ENCODE measurements at regions not wholly inside any gene's neighbourhood (a gene's known extent, or its start where the extent isn't known, plus 50 kb on each side); places are given as distances from the start of the nearest gene placed in this dataset.

DNA sequence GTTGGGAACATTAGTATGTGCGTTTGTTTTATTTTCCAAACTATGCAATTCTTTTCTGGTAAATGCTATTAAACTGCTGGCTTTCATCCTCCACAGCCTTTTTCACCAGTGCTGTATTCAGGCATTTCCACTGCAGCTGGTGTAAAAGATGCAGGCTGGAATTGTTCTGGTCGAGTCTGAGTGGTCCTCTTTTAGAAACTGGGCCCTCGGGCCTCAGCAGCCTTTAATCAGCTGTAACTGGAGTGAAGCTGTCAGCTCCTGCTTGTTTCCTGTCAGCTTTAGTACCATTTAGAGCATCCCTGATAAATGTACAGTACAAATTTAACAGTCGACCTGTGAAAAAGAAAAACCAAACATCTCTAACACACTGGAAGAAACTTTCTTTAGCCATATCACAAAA, 979.6 kb downstream of the TFAP2A start:
- no peak overlapping the region for H3K9ac ChIP-seq (ENCODE audit: low read depth, low read length)
- H3K36me3 ChIP-seq (ENCODE audit: insufficient read depth, low read length): no peaks in the 10 kb centered on the region
- H3K4me2 ChIP-seq (ENCODE audit: low read length): no peak overlapping the region
- H3K4me1 ChIP-seq (ENCODE audit: control insufficient read depth, insufficient read depth, low read length): no peaks in the 10 kb centered on the region
- no peaks in the 10 kb centered on the region for H3K27me3 ChIP-seq (ENCODE audit: control insufficient read depth, insufficient read depth, low read length)
- H3K9me3 ChIP-seq (replicated peaks; ENCODE audit: low read length): no peaks in the 10 kb centered on the region
- H3K4me3 ChIP-seq (ENCODE audit: low read length): no peak overlapping the region

DNA sequence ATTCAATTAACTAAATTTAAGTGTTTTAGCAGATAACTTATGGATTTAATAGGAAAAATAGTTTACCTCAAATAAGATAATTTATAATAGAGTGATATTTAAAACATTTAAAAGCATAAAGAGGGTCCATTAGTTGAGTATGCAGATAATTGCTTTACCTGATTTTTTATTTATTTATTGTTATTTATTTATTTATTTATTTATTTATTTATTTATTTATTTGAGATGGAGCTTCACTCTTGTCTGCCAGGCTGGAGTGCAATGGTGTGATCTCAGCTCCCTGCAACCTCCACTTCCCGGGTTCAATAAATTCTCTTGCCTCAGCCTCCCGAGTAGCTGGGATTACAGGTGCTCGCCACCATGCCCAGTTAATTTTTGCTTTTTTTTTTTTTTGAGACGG, 982.9 kb downstream of the TFAP2A start:
- Histone ChIP-seq H3K9ac (ENCODE audit: low read depth, low read length) (no peak overlapping the region), H3K9me3 (replicated peaks; ENCODE audit: low read length) (no peaks in the 10 kb centered on the region), H3K27me3 (ENCODE audit: control insufficient read depth, insufficient read depth, low read length) (no peaks in the 10 kb centered on the region), H3K4me3 (ENCODE audit: low read length) (no peak overlapping the region), H3K36me3 (ENCODE audit: insufficient read depth, low read length) (no peaks in the 10 kb centered on the region), H3K4me1 (ENCODE audit: control insufficient read depth, insufficient read depth, low read length) (no peaks in the 10 kb centered on the region), H3K4me2 (ENCODE audit: low read length) (no peak overlapping the region)

DNA sequence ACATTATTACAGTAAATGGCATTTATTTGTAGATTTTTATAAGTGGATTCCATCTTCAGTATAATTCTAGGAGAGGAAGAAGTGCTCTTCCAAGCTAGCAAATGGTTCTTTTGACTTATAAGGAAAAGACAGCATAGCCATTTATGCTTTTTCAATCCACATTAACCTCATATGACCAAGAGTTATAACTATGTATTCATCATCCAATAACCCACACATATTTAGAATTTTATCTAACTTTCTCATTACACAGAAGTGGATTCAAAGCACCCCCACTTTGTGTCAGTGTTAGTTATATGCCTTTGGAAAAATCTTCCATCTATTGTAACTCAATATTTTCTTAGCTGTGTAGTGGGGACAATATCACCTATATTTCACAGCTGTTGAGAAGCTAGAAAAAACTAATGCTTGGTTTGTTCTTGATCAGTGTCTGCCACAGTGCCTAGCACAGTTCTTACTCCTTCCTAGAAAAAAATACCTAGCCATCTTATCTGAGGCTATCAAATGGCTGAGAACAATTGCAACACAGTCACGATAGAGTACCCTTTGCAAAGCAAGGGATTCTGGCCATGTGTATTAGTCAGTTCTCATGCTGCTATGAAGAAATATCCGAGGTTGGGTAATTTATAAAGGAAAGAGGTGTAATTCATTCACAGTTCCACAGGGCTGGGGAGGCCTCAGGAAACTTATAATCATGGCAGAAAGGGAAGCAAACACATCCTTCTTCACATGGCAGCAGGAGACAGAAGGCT, 986.3 kb downstream of the TFAP2A start:
- Histone ChIP-seq H3K4me2 (ENCODE audit: low read length) (no peak overlapping the region), H3K36me3 (ENCODE audit: insufficient read depth, low read length) (no peaks in the 10 kb centered on the region), H3K4me3 (ENCODE audit: low read length) (no peak overlapping the region), H3K4me1 (ENCODE audit: control insufficient read depth, insufficient read depth, low read length) (no peaks in the 10 kb centered on the region), H3K27me3 (ENCODE audit: control insufficient read depth, insufficient read depth, low read length) (no peaks in the 10 kb centered on the region), H3K9me3 (replicated peaks; ENCODE audit: low read length) (no peaks in the 10 kb centered on the region), H3K9ac (ENCODE audit: low read depth, low read length) (no peak overlapping the region)

DNA sequence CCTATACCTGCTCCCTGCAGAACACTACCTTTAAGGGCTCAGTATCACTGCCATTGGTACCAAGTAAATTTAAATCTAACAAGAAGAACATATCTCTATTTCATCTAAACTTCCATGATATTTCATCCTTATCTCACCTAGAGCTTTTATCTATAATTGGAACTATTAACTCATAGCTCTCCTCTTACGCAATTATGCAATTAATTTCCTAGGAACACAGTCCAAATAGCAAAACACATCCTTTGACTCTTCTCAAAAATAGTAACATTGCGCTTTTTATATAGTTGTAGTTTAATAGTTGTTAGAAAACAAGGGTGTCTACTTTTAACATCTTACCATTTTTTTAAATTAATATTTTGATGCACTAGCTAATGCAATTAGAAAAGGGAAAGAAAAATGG, 986.8 kb upstream of the SLC35B3 start:
- H3K4me2 ChIP-seq (ENCODE audit: low read length): no peak overlapping the region
- no peak overlapping the region for H3K4me3 ChIP-seq (ENCODE audit: low read length)
- no peaks in the 10 kb centered on the region for H3K9me3 ChIP-seq (replicated peaks; ENCODE audit: low read length)
- H3K36me3 ChIP-seq (ENCODE audit: insufficient read depth, low read length): no peaks in the 10 kb centered on the region
- no peak overlapping the region for H3K9ac ChIP-seq (ENCODE audit: low read depth, low read length)
- H3K27me3 ChIP-seq (ENCODE audit: control insufficient read depth, insufficient read depth, low read length): no peaks in the 10 kb centered on the region
- H3K4me1 ChIP-seq (ENCODE audit: control insufficient read depth, insufficient read depth, low read length): no peaks in the 10 kb centered on the region

DNA sequence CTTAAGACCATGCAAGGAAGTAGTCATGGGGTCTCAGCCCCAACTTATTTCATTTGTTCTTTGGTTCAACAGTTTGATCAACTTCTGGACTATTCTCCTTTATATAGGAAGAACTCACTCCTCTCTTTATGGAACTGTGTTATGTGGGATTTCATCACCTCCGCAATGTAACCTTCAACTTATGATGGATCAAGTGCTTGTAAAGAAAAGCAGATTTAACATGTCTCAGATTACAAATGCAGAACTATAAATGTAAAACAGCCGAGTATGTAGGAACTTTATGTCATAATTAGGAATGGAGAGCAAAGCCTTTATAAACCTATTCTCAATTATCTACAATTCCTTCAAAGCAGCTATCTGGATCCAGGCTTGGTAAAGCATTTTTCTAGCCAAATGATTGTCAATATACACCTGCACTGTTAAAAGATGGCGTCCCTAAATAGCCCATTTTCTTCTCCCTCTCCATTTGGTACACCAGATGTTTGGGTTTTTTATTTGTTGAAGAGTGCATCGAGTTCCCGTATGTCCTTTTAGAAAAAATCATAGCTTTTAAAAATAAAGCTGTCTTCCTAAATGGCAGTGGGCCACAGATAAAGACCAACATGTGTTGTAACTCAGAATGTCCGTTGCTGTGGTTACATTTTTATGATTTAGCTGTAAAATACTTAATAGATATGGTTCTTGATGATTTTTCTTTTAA, 985.1 kb upstream of the SLC35B3 start:
- H3K9ac ChIP-seq (ENCODE audit: low read depth, low read length): no peak overlapping the region
- no peaks in the 10 kb centered on the region for H3K36me3 ChIP-seq (ENCODE audit: insufficient read depth, low read length)
- no peaks in the 10 kb centered on the region for H3K4me1 ChIP-seq (ENCODE audit: control insufficient read depth, insufficient read depth, low read length)
- no peak overlapping the region for H3K4me3 ChIP-seq (ENCODE audit: low read length)
- no peaks in the 10 kb centered on the region for H3K27me3 ChIP-seq (ENCODE audit: control insufficient read depth, insufficient read depth, low read length)
- no peaks in the 10 kb centered on the region for H3K9me3 ChIP-seq (replicated peaks; ENCODE audit: low read length)
- no peak overlapping the region for H3K4me2 ChIP-seq (ENCODE audit: low read length)

DNA sequence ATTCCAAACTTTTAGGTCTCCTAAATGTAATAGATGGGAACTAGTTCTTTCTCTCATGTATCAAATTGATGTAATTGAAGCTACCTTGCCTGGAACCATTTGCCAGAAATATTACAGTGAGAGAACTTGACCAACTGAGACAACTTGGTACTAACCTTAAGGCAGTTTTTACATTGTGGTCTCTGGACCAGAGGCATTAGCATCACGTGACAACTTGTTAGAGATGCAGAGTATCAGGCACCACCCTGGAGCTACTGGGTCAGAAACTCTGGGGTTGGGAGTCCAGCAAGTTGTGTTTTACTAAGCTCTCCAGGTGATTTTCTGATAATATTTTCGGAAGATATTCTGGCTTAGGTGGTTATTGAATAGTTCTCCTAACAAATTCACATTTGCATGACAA, 982.1 kb upstream of the SLC35B3 start:
- no peak overlapping the region for H3K9ac ChIP-seq (ENCODE audit: low read depth, low read length)
- no peaks in the 10 kb centered on the region for H3K36me3 ChIP-seq (ENCODE audit: insufficient read depth, low read length)
- H3K27me3 ChIP-seq (ENCODE audit: control insufficient read depth, insufficient read depth, low read length): no peaks in the 10 kb centered on the region
- no peaks in the 10 kb centered on the region for H3K9me3 ChIP-seq (replicated peaks; ENCODE audit: low read length)
- H3K4me1 ChIP-seq (ENCODE audit: control insufficient read depth, insufficient read depth, low read length): no peaks in the 10 kb centered on the region
- no peak overlapping the region for H3K4me2 ChIP-seq (ENCODE audit: low read length)
- no peak overlapping the region for H3K4me3 ChIP-seq (ENCODE audit: low read length)

DNA sequence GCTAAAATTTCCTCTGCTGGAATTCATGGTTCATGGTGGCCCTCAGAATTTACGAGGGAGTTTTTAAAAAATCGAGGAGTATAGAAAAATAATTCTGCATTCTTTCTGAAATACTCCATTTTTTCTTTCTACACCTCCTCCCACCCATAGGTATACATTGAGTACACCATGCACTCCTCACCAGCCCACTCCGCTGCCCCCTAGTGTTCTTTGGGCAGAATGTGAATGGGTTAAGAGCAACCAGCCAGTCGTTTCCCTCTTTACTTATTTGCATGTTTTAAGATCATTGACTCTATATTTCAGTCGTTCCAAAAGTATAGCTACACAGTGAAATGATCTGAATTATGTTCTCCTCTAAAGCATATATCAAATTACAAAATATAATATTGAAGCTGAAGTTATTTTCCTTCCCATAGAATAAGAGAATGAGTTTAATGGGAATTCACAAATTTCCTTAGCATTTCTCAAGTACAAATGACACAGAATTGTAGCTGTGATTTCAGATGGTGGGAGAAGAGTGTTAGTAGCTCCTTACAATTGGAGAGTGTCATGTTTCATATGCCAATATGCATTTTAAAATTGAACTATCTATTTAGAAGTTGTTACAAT, 977.7 kb upstream of the SLC35B3 start:
- Histone ChIP-seq H3K9me3 (replicated peaks; ENCODE audit: low read length) (no peaks in the 10 kb centered on the region), H3K27me3 (ENCODE audit: control insufficient read depth, insufficient read depth, low read length) (no peaks in the 10 kb centered on the region), H3K4me1 (ENCODE audit: control insufficient read depth, insufficient read depth, low read length) (no peaks in the 10 kb centered on the region)

DNA sequence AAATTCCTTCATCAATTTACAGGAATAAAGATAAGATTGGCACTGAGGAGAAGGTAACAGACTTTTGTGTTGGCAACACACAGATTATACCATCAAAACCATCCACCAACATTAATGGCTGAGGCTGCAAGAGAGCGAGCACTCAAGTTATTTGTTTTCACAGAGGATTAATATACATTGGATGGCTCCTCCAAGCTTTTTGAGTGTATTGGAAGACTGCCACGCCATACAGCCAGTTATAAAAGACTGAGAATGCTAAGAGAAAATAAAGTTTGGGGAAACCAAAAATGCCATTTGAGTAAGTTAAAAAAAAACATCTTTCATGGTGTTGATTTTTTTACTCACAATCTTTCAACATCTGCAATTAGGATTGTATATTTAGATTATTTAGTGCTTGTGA, 973.8 kb upstream of the SLC35B3 start:
- Histone ChIP-seq H3K4me3 (ENCODE audit: low read length) (no peak overlapping the region), H3K27me3 (ENCODE audit: control insufficient read depth, insufficient read depth, low read length) (no peaks in the 10 kb centered on the region), H3K36me3 (ENCODE audit: insufficient read depth, low read length) (no peaks in the 10 kb centered on the region), H3K9ac (ENCODE audit: low read depth, low read length) (no peak overlapping the region), H3K9me3 (replicated peaks; ENCODE audit: low read length) (no peaks in the 10 kb centered on the region), H3K4me2 (ENCODE audit: low read length) (no peak overlapping the region), H3K4me1 (ENCODE audit: control insufficient read depth, insufficient read depth, low read length) (no peaks in the 10 kb centered on the region)

More for the DNA sequence above, 977.7 kb upstream of the SLC35B3 start:
- Histone ChIP-seq H3K4me2 (ENCODE audit: low read length) (no peak overlapping the region), H3K4me3 (ENCODE audit: low read length) (no peak overlapping the region), H3K9ac (ENCODE audit: low read depth, low read length) (no peak overlapping the region), H3K36me3 (ENCODE audit: insufficient read depth, low read length) (no peaks in the 10 kb centered on the region)

DNA sequence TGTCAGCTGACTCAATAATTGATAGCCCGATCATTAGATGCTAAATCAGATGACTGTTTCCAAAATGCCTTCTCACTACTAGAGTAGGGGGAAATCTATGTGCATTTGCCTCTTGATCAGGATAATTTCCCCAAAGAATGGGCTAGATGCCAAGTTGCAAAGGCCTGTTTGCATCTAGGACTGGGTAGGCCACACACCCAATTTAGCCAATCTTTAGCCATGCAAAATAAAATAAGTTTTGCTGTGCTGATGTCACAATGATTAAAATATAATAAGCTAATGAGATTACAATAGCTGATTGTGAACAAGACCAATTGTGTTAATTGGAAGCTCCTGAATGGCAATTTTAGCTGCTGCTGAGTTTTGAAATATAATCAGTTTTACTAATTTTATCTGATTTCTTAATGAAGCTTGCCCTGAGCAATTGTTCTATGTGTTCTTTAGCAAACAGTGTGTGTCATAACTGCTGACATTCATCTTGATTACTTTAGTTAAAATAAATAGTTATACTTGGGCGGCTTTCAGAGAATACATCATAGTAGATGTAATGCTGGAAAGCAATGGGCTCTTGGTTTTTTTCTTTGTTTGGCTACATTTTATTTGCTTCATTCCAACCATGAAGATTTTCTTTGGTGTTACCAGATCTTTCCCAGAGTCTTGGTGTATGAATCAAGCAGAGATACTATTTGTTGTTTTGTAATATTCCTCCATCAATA, 973.2 kb upstream of the SLC35B3 start:
- H3K4me3 ChIP-seq (ENCODE audit: low read length): no peak overlapping the region
- H3K4me2 ChIP-seq (ENCODE audit: low read length): no peak overlapping the region
- H3K27me3 ChIP-seq (ENCODE audit: control insufficient read depth, insufficient read depth, low read length): no peaks in the 10 kb centered on the region
- H3K36me3 ChIP-seq (ENCODE audit: insufficient read depth, low read length): no peaks in the 10 kb centered on the region
- no peak overlapping the region for H3K9ac ChIP-seq (ENCODE audit: low read depth, low read length)
- no peaks in the 10 kb centered on the region for H3K4me1 ChIP-seq (ENCODE audit: control insufficient read depth, insufficient read depth, low read length)
- H3K9me3 ChIP-seq (replicated peaks; ENCODE audit: low read length): no peaks in the 10 kb centered on the region

DNA sequence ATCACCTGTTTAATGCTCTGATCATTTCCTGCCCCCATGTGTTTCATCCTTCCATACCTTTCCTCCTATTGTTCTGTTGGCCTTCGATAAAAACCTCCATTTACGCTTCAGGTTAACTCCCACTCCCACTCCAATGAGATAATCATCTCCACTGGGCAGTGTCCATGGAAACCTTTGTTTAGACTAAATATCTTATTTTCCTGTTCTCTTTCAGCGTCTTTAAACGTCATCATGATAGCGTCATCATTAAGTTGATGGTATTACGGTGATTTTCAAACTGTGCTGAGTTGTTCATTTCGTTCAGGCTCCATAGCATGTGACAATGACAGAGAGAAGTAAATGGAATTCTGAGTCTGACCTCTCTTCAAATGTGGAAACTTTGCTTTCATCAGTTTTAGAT, 970.5 kb upstream of the SLC35B3 start:
- H3K9me3 ChIP-seq (replicated peaks; ENCODE audit: low read length): no peaks in the 10 kb centered on the region
- H3K4me2 ChIP-seq (ENCODE audit: low read length): no peak overlapping the region
- no peaks in the 10 kb centered on the region for H3K27me3 ChIP-seq (ENCODE audit: control insufficient read depth, insufficient read depth, low read length)
- no peaks in the 10 kb centered on the region for H3K4me1 ChIP-seq (ENCODE audit: control insufficient read depth, insufficient read depth, low read length)
- H3K9ac ChIP-seq (ENCODE audit: low read depth, low read length): no peak overlapping the region
- H3K4me3 ChIP-seq (ENCODE audit: low read length): no peak overlapping the region
- H3K36me3 ChIP-seq (ENCODE audit: insufficient read depth, low read length): no peaks in the 10 kb centered on the region

DNA sequence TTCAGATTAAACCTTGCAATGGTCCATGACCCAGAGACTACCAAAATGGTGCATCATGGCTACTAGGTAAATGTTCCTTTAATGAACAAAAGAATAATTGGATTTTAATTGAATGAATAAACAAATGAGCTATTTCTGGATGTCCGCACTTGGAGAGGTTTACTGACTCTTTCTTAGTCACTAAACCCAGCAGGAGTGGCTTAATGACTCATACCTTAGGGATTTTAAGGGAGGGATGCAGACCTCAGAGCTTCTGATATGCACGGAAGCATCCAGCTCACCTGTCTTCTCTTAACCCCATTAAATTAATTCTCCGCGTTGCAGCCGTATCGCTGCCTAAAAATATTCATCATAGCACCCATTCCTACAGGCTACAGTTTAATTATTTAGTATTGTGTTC, 970.0 kb upstream of the SLC35B3 start:
- H3K27me3 ChIP-seq (ENCODE audit: control insufficient read depth, insufficient read depth, low read length): no peaks in the 10 kb centered on the region
- H3K9ac ChIP-seq (ENCODE audit: low read depth, low read length): no peak overlapping the region
- no peaks in the 10 kb centered on the region for H3K9me3 ChIP-seq (replicated peaks; ENCODE audit: low read length)
- no peaks in the 10 kb centered on the region for H3K36me3 ChIP-seq (ENCODE audit: insufficient read depth, low read length)
- H3K4me1 ChIP-seq (ENCODE audit: control insufficient read depth, insufficient read depth, low read length): no peaks in the 10 kb centered on the region
- H3K4me2 ChIP-seq (ENCODE audit: low read length): no peak overlapping the region
- no peak overlapping the region for H3K4me3 ChIP-seq (ENCODE audit: low read length)

Measured in skeletal muscle satellite cell (primary cell).